Fibroblast of mammary gland (primary cell): ENCODE measurements at regions not wholly inside any gene's neighbourhood (a gene's known extent, or its start where the extent isn't known, plus 50 kb on each side); places are given as distances from the start of the nearest gene placed in this dataset.

Experiments
- DNase-seq: peaks from one replicate; pipeline ENCODE4 v3.0.0-alpha.2; 2010; ENCODE audit warnings: low read depth
- H3K4me3 ChIP-seq: 2 replicates; pipeline ENCODE4 v1.5.1; 2011; ENCODE audit warnings: low read depth, mild to moderate bottlenecking, low read length, moderate library complexity; ENCODE audit not compliant: control insufficient read depth
- CTCF ChIP-seq: conservative IDR thresholded peaks from 2 replicates; pipeline ENCODE4 v1.5.1; 2011; ENCODE audit warnings: low read depth, low read length, inconsistent platforms; ENCODE audit not compliant: control insufficient read depth, insufficient read depth

GRCh38 chr5:141756196-141756595 is 74.2 kb upstream of the ARAP3 start:
- DNase-seq, result no peak
- no peak for TF ChIP-seq CTCF
- no peak overlapping the region for H3K4me3 ChIP-seq

GRCh38 chr5:141753971-141754713 is 72.1 kb upstream of the ARAP3 start:
- peak; percentile 35 for DNase-seq
- TF ChIP-seq CTCF, result no peak
- no peak overlapping the region for H3K4me3 ChIP-seq

GRCh38 chr5:141753143-141753970 is 71.3 kb upstream of the ARAP3 start:
- no peak for DNase-seq
- H3K4me3 ChIP-seq, result no peak overlapping the region
- no peak for TF ChIP-seq CTCF

- TF ChIP-seq CTCF, result no peak
- no peak overlapping the region for H3K4me3 ChIP-seq
- DNase-seq, result peak; percentile 49
Measured at GRCh38 chr5:141747152-141748141, 65.4 kb upstream of the ARAP3 start.

- DNase-seq, result no peak
- no peak overlapping the region for H3K4me3 ChIP-seq
Measured at GRCh38 chr5:141746395-141746794, 64.4 kb upstream of the ARAP3 start.

More at GRCh38 chr5:141746395-141746794, 64.4 kb upstream of the ARAP3 start:
- TF ChIP-seq CTCF, result no peak
